AG04450 (cell line): ENCODE measurements at regions not wholly inside any gene's neighbourhood (a gene's known extent, or its start where the extent isn't known, plus 50 kb on each side); places are given as distances from the start of the nearest gene placed in this dataset.

ENCODE experiments used
- CTCF ChIA-PET: fragments of 300-600, 350-600 bp; formaldehyde crosslinking; extraction: SDS; loops from one replicate; lab custom pipeline; 2022; ENCODE audit warnings: antibody characterized with exemption, inconsistent platforms; lab: Charles Lee
- POLR2A ChIA-PET: fragments of 350-600 bp; formaldehyde crosslinking; extraction: SDS; loops from one replicate; lab custom pipeline; 2021; ENCODE audit warnings: antibody characterized with exemption, inconsistent platforms; lab: Yijun Ruan, JAX
- DNase-seq: peaks from one replicate; pipeline ENCODE4 v3.0.0-alpha.2; 2011; ENCODE audit warnings: low read depth, low spot score
- H3K27ac ChIP-seq: one replicate; pipeline ENCODE4 v1.5.1; 2012; ENCODE audit warnings: low read depth, low read length, control low read depth
- H3K27me3 ChIP-seq: one replicate; pipeline ENCODE4 v1.6.0; 2012; ENCODE audit warnings: low read length; ENCODE audit not compliant: control insufficient read depth, insufficient read depth
- H3K4me3 ChIP-seq: 2 replicates; pipeline ENCODE4 v1.5.1; 2011; ENCODE audit warnings: mild to moderate bottlenecking, low read depth, low read length, control low read depth
- H3K9me3 ChIP-seq: 2 replicates; pipeline ENCODE4 v1.5.1; 2012; ENCODE audit warnings: low read length; ENCODE audit not compliant: control insufficient read depth, insufficient read depth
- CTCF ChIP-seq: IDR thresholded peaks from 2 replicates; pipeline ENCODE4 v1.5.1; 2011; ENCODE audit warnings: low read depth, low read length, control low read depth, inconsistent platforms

GRCh38 chr7:148481147-148481526, 109.4 kb upstream of the C7orf33 start:
- CTCF ChIA-PET = no interaction called here

GRCh38 chr7:148481971-148482626, 108.5 kb upstream of the C7orf33 start:
- no peak for DNase-seq
- Histone ChIP-seq H3K27ac (no peak overlapping the region), H3K4me3 (no peak overlapping the region), H3K9me3 (no peaks in the 10 kb centered on the region), H3K27me3 (no peaks in the 10 kb centered on the region)
- POLR2A ChIA-PET = no interaction called here
- CTCF ChIA-PET = no interaction called here
- TF ChIP-seq CTCF = no peak

More at GRCh38 chr7:148481147-148481526, 109.4 kb upstream of the C7orf33 start:
- DNase-seq = no peak
- no peak for TF ChIP-seq CTCF
- H3K27ac ChIP-seq = no peak overlapping the region
- POLR2A ChIA-PET = no interaction called here
- H3K27me3 ChIP-seq = no peaks in the 10 kb centered on the region
- H3K4me3 ChIP-seq = no peak overlapping the region
- peaks cover 5% of the 10 kb centered on the region; the same call in 1 of the 2 replicates for H3K9me3 ChIP-seq

- Histone ChIP-seq H3K9me3 (no peaks in the 10 kb centered on the region), H3K27me3 (no peaks in the 10 kb centered on the region), H3K27ac (no peak overlapping the region), H3K4me3 (no peak overlapping the region)
- no peak for TF ChIP-seq CTCF
- ChIA-PET CTCF (no interaction called here), POLR2A (no interaction called here)
- no peak for DNase-seq
These were observed 106.9 kb upstream of the C7orf33 start for GRCh38 chr7:148483515-148484308.

DNA sequence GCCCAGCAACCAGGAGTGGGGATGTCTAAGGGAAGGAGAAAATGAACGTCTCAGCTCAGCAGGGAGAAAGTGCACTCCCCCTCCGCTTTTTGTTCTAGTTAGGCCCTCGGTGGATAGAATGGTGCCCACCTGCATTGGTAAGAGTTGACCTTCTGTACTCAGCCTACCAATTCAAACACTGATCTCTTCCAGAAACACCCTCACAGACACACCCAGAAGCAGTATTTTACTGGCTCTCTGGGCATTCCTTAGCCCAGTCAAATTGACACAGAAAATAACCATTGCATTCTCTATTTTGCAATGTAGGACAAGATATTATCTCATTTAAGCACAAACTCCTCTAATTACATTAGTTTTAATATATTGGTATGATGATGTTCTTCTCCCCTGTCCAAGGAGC, 106.1 kb upstream of the C7orf33 start:
- no peak overlapping the region for H3K4me3 ChIP-seq
- H3K27ac ChIP-seq = no peak overlapping the region
- POLR2A ChIA-PET = no interaction called here
- TF ChIP-seq CTCF = no peak
- DNase-seq = no peak
- CTCF ChIA-PET = interaction anchor here (0.6 kb wide), 1 partner anchor 225 kb away, joined by 3 read pairs; no protein-coding TSS in a partner anchor
- H3K9me3 ChIP-seq = no peaks in the 10 kb centered on the region
- no peaks in the 10 kb centered on the region for H3K27me3 ChIP-seq

DNA sequence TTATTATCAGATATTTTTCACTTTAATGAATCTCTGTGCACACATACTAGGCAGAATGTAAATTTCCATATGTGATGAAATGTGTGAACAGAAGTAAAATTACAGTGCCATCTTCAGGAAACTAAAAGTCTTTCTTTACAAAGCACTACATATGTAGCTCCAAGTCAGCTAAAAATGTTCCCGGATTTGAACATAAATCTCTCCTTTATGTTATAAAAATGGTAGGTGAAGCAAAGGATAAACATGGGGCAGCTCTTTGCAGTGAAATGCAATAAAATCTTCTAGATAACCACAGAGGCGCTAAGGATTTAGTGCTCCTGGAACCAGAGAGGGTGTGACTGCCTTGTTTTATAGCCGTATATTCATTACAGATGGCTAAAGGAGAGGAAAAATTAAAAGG, 104.9 kb upstream of the C7orf33 start:
- no peak for DNase-seq
- Histone ChIP-seq H3K9me3 (no peaks in the 10 kb centered on the region), H3K27ac (no peak overlapping the region), H3K27me3 (no peaks in the 10 kb centered on the region), H3K4me3 (no peak overlapping the region)
- ChIA-PET CTCF (no interaction called here), POLR2A (no interaction called here)
- TF ChIP-seq CTCF = no peak
